Left lung (tissue), 4 donors: ENCODE measurements at regions not wholly inside any gene's neighbourhood (a gene's known extent, or its start where the extent isn't known, plus 50 kb on each side); places are given as distances from the start of the nearest gene placed in this dataset.
"Not testable (repeated sequence)": the region's sequence is repeated elsewhere in the genome, so short reads cannot be mapped to it uniquely, and the experiment has no call there.

ENCODE experiments used
- ATAC-seq: fragments of 200-7000 bp; cut with Tn5 transposase; one replicate; pipeline ENCODE4 v1.9.1; 2020; ENCODE audit warnings: moderate library complexity
- DNase-seq, 4 donors: peaks; one replicate each; pipeline ENCODE4 v3.0.0-alpha.2; 2013 to 2020
- H3K27ac ChIP-seq, 2 donors: fragments of 200-600 bp; sonication (generic) in 1 of 2; one replicate each; pipeline versions ENCODE4 v1.5.0 to v1.8.0; 2020 to 2021
- H3K27me3 ChIP-seq, 2 donors: fragments of 200-600 bp; sonication (generic) in 1 of 2; one replicate each; pipeline versions ENCODE4 v1.5.0 to v1.8.0; 2020 to 2021
- H3K36me3 ChIP-seq, 2 donors: fragments of 200-600 bp; sonication (generic) in 1 of 2; one replicate each; pipeline versions ENCODE4 v1.5.0 to v1.8.0; 2020 to 2021
- H3K4me1 ChIP-seq, 2 donors: fragments of 200-600 bp; one replicate each; pipeline ENCODE4 v1.8.0; 2021
- H3K4me3 ChIP-seq, 2 donors: fragments of 200-600 bp; sonication (generic) in 1 of 2; one replicate each; pipeline versions ENCODE4 v1.5.0 to v1.8.0; 2020 to 2021; ENCODE audit warnings: mild to moderate bottlenecking in 1 of 2
- H3K9me3 ChIP-seq, 2 donors: fragments of 200-600 bp; sonication (generic) in 1 of 2; one replicate each; pipeline versions ENCODE4 v1.5.0 to v1.8.0; 2020 to 2021
- CTCF ChIP-seq, 2 donors: fragments of 200-600 bp; sonication (generic) in 1 of 2; IDR thresholded peaks; one replicate each; pipeline versions ENCODE4 v1.5.0 to v1.8.0; 2021; ENCODE audit warnings: antibody characterized with exemption in 2 of 2
- intact Hi-C, 2 donors: fragments of 100-400 bp; cut with DNase I; formaldehyde crosslinking; loops; one replicate each; pipeline versions ENCODE4 v1.11.2 to v1.14.2; 2022
- donor health status: DM: no; HTN: yes; CAD: no.
- donor health status: DM: no; HTN: no; CAD: no.

- no peak for TF ChIP-seq CTCF (IDR thresholded peaks at IDR 0.05)
- Histone ChIP-seq H3K4me1 (no peaks in the 10 kb centered on the region), H3K27ac (no peak overlapping the region), H3K36me3 (no peaks in the 10 kb centered on the region), H3K4me3 (no peak overlapping the region), H3K9me3 (peaks cover 0 to 7% of the 10 kb centered on the region in 2 donors), H3K27me3 (no peaks in the 10 kb centered on the region)
- DNase-seq: no peak
- intact Hi-C loops: no loop called here
- no peak for ATAC-seq
Measured at GRCh38 chr5:101288633-101289032, 385.6 kb upstream of the ST8SIA4 start.

GRCh38 chr5:101284736-101285375 lies 381.8 kb upstream of the ST8SIA4 start:
- no peaks in the 10 kb centered on the region for H3K4me1 ChIP-seq
- H3K4me3 ChIP-seq: no peak overlapping the region
- TF ChIP-seq CTCF (IDR thresholded peaks at IDR 0.05): no peak
- no peaks in the 10 kb centered on the region for H3K36me3 ChIP-seq
- no peak overlapping the region for H3K27ac ChIP-seq
- ATAC-seq (no peak), DNase-seq (no peak)
- no peaks in the 10 kb centered on the region for H3K27me3 ChIP-seq
- H3K9me3 ChIP-seq: peaks cover 0 to 3% of the 10 kb centered on the region in 2 donors
- intact Hi-C loops: no loop called here

- H3K4me1 ChIP-seq, H3K27me3 ChIP-seq, intact Hi-C loops, H3K9me3 ChIP-seq, H3K4me3 ChIP-seq, DNase-seq, H3K27ac ChIP-seq, H3K36me3 ChIP-seq, ATAC-seq: not testable (repeated sequence)
Measured at GRCh38 chr5:101283938-101284337, 380.9 kb upstream of the ST8SIA4 start.

- Histone ChIP-seq H3K27me3 (no peaks in the 10 kb centered on the region), H3K4me1 (no peaks in the 10 kb centered on the region), H3K9me3 (no peaks in the 10 kb centered on the region), H3K4me3 (no peak overlapping the region), H3K36me3 (no peaks in the 10 kb centered on the region), H3K27ac (no peak overlapping the region)
- DNase-seq: no peak
- ATAC-seq: no peak
- no peak for TF ChIP-seq CTCF (IDR thresholded peaks at IDR 0.05)
- intact Hi-C loops: no loop called here
Measured at GRCh38 chr5:101278917-101279316, 375.8 kb upstream of the ST8SIA4 start.

- Histone ChIP-seq H3K36me3 (no peaks in the 10 kb centered on the region), H3K4me3 (no peak overlapping the region), H3K27me3 (no peaks in the 10 kb centered on the region), H3K4me1 (no peaks in the 10 kb centered on the region), H3K9me3 (no peaks in the 10 kb centered on the region), H3K27ac (no peak overlapping the region)
- TF ChIP-seq CTCF (IDR thresholded peaks at IDR 0.05): no peak
- no peak for DNase-seq
- intact Hi-C loops: no loop called here
- ATAC-seq: no peak
Measured at GRCh38 chr5:101278011-101278687, 375.1 kb upstream of the ST8SIA4 start.
